ENCODE measurements at regions not wholly inside any gene's neighbourhood (a gene's known extent, or its start where the extent isn't known, plus 50 kb on each side); places are given as distances from the start of the nearest gene placed in this dataset.

GRCh38 chr9:129235041-129235930, 57.2 kb upstream of the IER5L start:
- no peaks in the 10 kb centered on the region for H3K4me1 ChIP-seq (ENCODE audit: control insufficient read depth, insufficient read depth, low read length)
- H3K9me3 ChIP-seq (ENCODE audit: control insufficient read depth, insufficient read depth, low read depth, low read length): no peaks in the 10 kb centered on the region
- POLR2A ChIA-PET: no interaction called here
- CTCF ChIA-PET: interaction anchor here (0.5 to 1.2 kb wide), 2 partner anchors 93 to 600 kb away, joined by 3 to 5 read pairs; no protein-coding TSS in a partner anchor
- TF ChIP-seq ZNF629 (tag by site-specific recombination; IDR thresholded peaks at IDR 0.05) (0 out of 2 replicates have a peak, but pooled peaks have one; percentile 19), ZBTB20 (tag by site-specific recombination; IDR thresholded peaks at IDR 0.05) (no peak), GLIS1 (tag by site-specific recombination; IDR thresholded peaks at IDR 0.05) (peak; percentile 49; the same call in 1 of the 2 replicates)
- no peak overlapping the region for H3K4me3 ChIP-seq (ENCODE audit: low read depth, low read length)
- no peaks in the 10 kb centered on the region for H3K36me3 ChIP-seq (ENCODE audit: control insufficient read depth in 2 of 2, insufficient read depth in 1 of 2, low read length in 2 of 2)
- H3K27ac ChIP-seq (ENCODE audit: extremely low read depth, low read depth, low read length): no peak overlapping the region

DNA sequence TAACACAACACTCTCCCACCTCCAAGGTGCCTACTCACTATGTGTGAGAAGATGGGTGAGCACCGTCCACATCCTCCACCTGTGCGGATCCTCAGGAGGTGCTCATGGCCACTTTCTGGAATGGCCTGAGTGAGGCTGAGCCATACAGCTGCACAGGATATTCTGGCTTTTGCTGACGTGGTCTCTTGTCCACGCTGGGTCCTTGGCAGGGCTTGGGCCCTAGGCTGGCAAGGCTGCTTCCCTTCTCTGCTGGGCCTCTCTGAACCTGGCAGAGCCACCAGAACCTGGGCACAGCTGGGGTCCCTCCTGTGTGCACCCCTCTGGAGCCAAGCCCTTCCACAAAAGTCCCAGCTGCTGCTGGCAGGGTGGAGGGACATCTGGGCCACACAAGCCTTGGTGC, 56.4 kb upstream of the IER5L start:
- CTCF ChIA-PET: interaction anchor here (1.2 kb wide), 1 partner anchor 92 kb away, joined by 3 read pairs; no protein-coding TSS in a partner anchor
- no peaks in the 10 kb centered on the region for H3K36me3 ChIP-seq (ENCODE audit: control insufficient read depth in 2 of 2, insufficient read depth in 1 of 2, low read length in 2 of 2)
- POLR2A ChIA-PET: no interaction called here

More for the DNA sequence above, 56.4 kb upstream of the IER5L start:
- Histone ChIP-seq H3K4me3 (ENCODE audit: low read depth, low read length) (no peak overlapping the region), H3K27ac (ENCODE audit: extremely low read depth, low read depth, low read length) (no peak overlapping the region), H3K4me1 (ENCODE audit: control insufficient read depth, insufficient read depth, low read length) (no peaks in the 10 kb centered on the region), H3K9me3 (ENCODE audit: control insufficient read depth, insufficient read depth, low read depth, low read length) (no peaks in the 10 kb centered on the region)
- TF ChIP-seq ZNF747 (tag by site-specific recombination; IDR thresholded peaks at IDR 0.05): no peak
- TF ChIP-seq, protein P1, sequence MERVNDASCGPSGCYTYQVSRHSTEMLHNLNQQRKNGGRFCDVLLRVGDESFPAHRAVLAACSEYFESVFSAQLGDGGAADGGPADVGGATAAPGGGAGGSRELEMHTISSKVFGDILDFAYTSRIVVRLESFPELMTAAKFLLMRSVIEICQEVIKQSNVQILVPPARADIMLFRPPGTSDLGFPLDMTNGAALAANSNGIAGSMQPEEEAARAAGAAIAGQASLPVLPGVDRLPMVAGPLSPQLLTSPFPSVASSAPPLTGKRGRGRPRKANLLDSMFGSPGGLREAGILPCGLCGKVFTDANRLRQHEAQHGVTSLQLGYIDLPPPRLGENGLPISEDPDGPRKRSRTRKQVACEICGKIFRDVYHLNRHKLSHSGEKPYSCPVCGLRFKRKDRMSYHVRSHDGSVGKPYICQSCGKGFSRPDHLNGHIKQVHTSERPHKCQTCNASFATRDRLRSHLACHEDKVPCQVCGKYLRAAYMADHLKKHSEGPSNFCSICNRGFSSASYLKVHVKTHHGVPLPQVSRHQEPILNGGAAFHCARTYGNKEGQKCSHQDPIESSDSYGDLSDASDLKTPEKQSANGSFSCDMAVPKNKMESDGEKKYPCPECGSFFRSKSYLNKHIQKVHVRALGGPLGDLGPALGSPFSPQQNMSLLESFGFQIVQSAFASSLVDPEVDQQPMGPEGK (tag by site-specific recombination; IDR thresholded peaks at IDR 0.05): no peak
- TF ChIP-seq ZNF544 (tag by site-specific recombination; IDR thresholded peaks at IDR 0.05): no peak
- no peak for TF ChIP-seq BCL11A (tag by site-specific recombination; IDR thresholded peaks at IDR 0.05; ENCODE audit: low read depth)
- TF ChIP-seq ZFP41 (tag by site-specific recombination; IDR thresholded peaks at IDR 0.05; ENCODE audit: borderline replicate concordance): no peak
- TF ChIP-seq, protein P2, sequence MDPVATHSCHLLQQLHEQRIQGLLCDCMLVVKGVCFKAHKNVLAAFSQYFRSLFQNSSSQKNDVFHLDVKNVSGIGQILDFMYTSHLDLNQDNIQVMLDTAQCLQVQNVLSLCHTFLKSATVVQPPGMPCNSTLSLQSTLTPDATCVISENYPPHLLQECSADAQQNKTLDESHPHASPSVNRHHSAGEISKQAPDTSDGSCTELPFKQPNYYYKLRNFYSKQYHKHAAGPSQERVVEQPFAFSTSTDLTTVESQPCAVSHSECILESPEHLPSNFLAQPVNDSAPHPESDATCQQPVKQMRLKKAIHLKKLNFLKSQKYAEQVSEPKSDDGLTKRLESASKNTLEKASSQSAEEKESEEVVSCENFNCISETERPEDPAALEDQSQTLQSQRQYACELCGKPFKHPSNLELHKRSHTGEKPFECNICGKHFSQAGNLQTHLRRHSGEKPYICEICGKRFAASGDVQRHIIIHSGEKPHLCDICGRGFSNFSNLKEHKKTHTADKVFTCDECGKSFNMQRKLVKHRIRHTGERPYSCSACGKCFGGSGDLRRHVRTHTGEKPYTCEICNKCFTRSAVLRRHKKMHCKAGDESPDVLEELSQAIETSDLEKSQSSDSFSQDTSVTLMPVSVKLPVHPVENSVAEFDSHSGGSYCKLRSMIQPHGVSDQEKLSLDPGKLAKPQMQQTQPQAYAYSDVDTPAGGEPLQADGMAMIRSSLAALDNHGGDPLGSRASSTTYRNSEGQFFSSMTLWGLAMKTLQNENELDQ (tag by site-specific recombination; IDR thresholded peaks at IDR 0.05; ENCODE audit: low read depth): no peak
- no peak for TF ChIP-seq GLIS2 (tag by site-specific recombination; IDR thresholded peaks at IDR 0.05)
- TF ChIP-seq ZFHX2 (tag by site-specific recombination; conservative IDR thresholded peaks at IDR 0.05): no peak
- TF ChIP-seq ZNF211 (tag by site-specific recombination; IDR thresholded peaks at IDR 0.05; ENCODE audit: low read depth): no peak
- TF ChIP-seq, protein P3, sequence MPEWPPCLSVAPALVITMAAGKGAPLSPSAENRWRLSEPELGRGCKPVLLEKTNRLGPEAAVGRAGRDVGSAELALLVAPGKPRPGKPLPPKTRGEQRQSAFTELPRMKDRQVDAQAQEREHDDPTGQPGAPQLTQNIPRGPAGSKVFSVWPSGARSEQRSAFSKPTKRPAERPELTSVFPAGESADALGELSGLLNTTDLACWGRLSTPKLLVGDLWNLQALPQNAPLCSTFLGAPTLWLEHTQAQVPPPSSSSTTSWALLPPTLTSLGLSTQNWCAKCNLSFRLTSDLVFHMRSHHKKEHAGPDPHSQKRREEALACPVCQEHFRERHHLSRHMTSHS (tag by site-specific recombination; IDR thresholded peaks at IDR 0.05): no peak
- TF ChIP-seq SALL2 (tag by site-specific recombination; IDR thresholded peaks at IDR 0.05; ENCODE audit: borderline replicate concordance): no peak
- no peak for TF ChIP-seq ZNF624 (tag by site-specific recombination; IDR thresholded peaks at IDR 0.05)
- no peak for TF ChIP-seq ZNF514 (tag by site-specific recombination; IDR thresholded peaks at IDR 0.05)
- TF ChIP-seq MEIS1 (CRISPR knock-in tag; IDR thresholded peaks at IDR 0.05; ENCODE audit: borderline replicate concordance): no peak
- TF ChIP-seq GFI1B (tag by site-specific recombination; IDR thresholded peaks at IDR 0.05): no peak
- TF ChIP-seq, protein P4, sequence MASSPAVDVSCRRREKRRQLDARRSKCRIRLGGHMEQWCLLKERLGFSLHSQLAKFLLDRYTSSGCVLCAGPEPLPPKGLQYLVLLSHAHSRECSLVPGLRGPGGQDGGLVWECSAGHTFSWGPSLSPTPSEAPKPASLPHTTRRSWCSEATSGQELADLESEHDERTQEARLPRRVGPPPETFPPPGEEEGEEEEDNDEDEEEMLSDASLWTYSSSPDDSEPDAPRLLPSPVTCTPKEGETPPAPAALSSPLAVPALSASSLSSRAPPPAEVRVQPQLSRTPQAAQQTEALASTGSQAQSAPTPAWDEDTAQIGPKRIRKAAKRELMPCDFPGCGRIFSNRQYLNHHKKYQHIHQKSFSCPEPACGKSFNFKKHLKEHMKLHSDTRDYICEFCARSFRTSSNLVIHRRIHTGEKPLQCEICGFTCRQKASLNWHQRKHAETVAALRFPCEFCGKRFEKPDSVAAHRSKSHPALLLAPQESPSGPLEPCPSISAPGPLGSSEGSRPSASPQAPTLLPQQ (tag by site-specific recombination; IDR thresholded peaks at IDR 0.05): no peak
- no peak for TF ChIP-seq SCRT1 (tag by site-specific recombination; IDR thresholded peaks at IDR 0.05; ENCODE audit: borderline replicate concordance)
- TF ChIP-seq GLI2 (tag by site-specific recombination; IDR thresholded peaks at IDR 0.05; ENCODE audit: borderline replicate concordance, low read depth): no peak
- no peak for TF ChIP-seq PRDM1 (tag by site-specific recombination; IDR thresholded peaks at IDR 0.05)
